ENCODE measurements at regions not wholly inside any gene's neighbourhood (a gene's known extent, or its start where the extent isn't known, plus 50 kb on each side); places are given as distances from the start of the nearest gene placed in this dataset.
"Not testable (repeated sequence)": the region's sequence is repeated elsewhere in the genome, so short reads cannot be mapped to it uniquely, and the experiment has no call there.

GRCh38 chr4:158450741-158451140 is 70.9 kb upstream of the RXFP1 start:
- no peaks in the 10 kb centered on the region for H3K4me1 Mint-ChIP-seq (ENCODE audit: low read depth)
- DNase-seq, result no peak
- H3K36me3 Mint-ChIP-seq (ENCODE audit: low read depth), result no peaks in the 10 kb centered on the region
- no peak for TF ChIP-seq CTCF (IDR thresholded peaks at IDR 0.05)
- no peak overlapping the region for H3K27ac Mint-ChIP-seq
- no peaks in the 10 kb centered on the region for H3K27me3 Mint-ChIP-seq (ENCODE audit: insufficient read depth)
- H3K4me3 Mint-ChIP-seq, result no peak overlapping the region
- no peaks in the 10 kb centered on the region for H3K9me3 Mint-ChIP-seq

GRCh38 chr4:158452116-158452515 is 69.6 kb upstream of the RXFP1 start:
- not testable (repeated sequence) for H3K4me3 Mint-ChIP-seq; H3K9me3 Mint-ChIP-seq; H3K4me1 Mint-ChIP-seq (ENCODE audit: low read depth); H3K27me3 Mint-ChIP-seq (ENCODE audit: insufficient read depth); DNase-seq; H3K27ac Mint-ChIP-seq; H3K36me3 Mint-ChIP-seq (ENCODE audit: low read depth)

GRCh38 chr4:158458271-158458895 is 63.3 kb upstream of the RXFP1 start:
- Mint-ChIP-seq H3K4me1 (ENCODE audit: low read depth) (no peaks in the 10 kb centered on the region), H3K9me3 (no peaks in the 10 kb centered on the region), H3K4me3 (no peak overlapping the region), H3K36me3 (ENCODE audit: low read depth) (no peaks in the 10 kb centered on the region), H3K27me3 (ENCODE audit: insufficient read depth) (no peaks in the 10 kb centered on the region), H3K27ac (no peak overlapping the region)
- TF ChIP-seq CTCF (IDR thresholded peaks at IDR 0.05), result no peak
- DNase-seq, result no peak

- H3K27ac Mint-ChIP-seq, result no peak overlapping the region
- no peaks in the 10 kb centered on the region for H3K4me1 Mint-ChIP-seq (ENCODE audit: low read depth)
- H3K27me3 Mint-ChIP-seq (ENCODE audit: insufficient read depth), result no peaks in the 10 kb centered on the region
- no peak for TF ChIP-seq CTCF (IDR thresholded peaks at IDR 0.05)
- no peaks in the 10 kb centered on the region for H3K9me3 Mint-ChIP-seq
- no peaks in the 10 kb centered on the region for H3K36me3 Mint-ChIP-seq (ENCODE audit: low read depth)
- no peak for DNase-seq
- H3K4me3 Mint-ChIP-seq, result no peak overlapping the region
Measured at GRCh38 chr4:158459085-158459820, 62.4 kb upstream of the RXFP1 start.

GRCh38 chr4:158461336-158461735 is 60.3 kb upstream of the RXFP1 start:
- H3K36me3 Mint-ChIP-seq (ENCODE audit: low read depth), result no peaks in the 10 kb centered on the region
- no peak overlapping the region for H3K27ac Mint-ChIP-seq
- no peaks in the 10 kb centered on the region for H3K9me3 Mint-ChIP-seq
- no peak for TF ChIP-seq CTCF (IDR thresholded peaks at IDR 0.05)
- no peak overlapping the region for H3K4me3 Mint-ChIP-seq
- no peak for DNase-seq
- H3K4me1 Mint-ChIP-seq (ENCODE audit: low read depth), result no peaks in the 10 kb centered on the region
- H3K27me3 Mint-ChIP-seq (ENCODE audit: insufficient read depth), result no peaks in the 10 kb centered on the region

GRCh38 chr4:158462611-158463010 is 59.1 kb upstream of the RXFP1 start:
- Mint-ChIP-seq H3K36me3 (ENCODE audit: low read depth) (no peaks in the 10 kb centered on the region), H3K27ac (no peak overlapping the region), H3K4me3 (no peak overlapping the region), H3K4me1 (ENCODE audit: low read depth) (no peaks in the 10 kb centered on the region), H3K9me3 (no peaks in the 10 kb centered on the region), H3K27me3 (ENCODE audit: insufficient read depth) (no peaks in the 10 kb centered on the region)
- DNase-seq, result no peak
- no peak for TF ChIP-seq CTCF (IDR thresholded peaks at IDR 0.05)
